ENCODE measurements at regions not wholly inside any gene's neighbourhood (a gene's known extent, or its start where the extent isn't known, plus 50 kb on each side); places are given as distances from the start of the nearest gene placed in this dataset.
A peak's percentile ranks its signal among the peaks of the same experiment; 100 is the strongest.
"Not testable (repeated sequence)": the region's sequence is repeated elsewhere in the genome, so short reads cannot be mapped to it uniquely, and the experiment has no call there.

- DNase-seq, result no peak
Observed at GRCh38 chr3:103203441-103203840, 768.6 kb downstream of the ZPLD1 start.

- DNase-seq, result no peak
Observed at GRCh38 chr3:103210583-103210982, 775.8 kb downstream of the ZPLD1 start.

GRCh38 chr3:103218146-103218545 is 783.3 kb downstream of the ZPLD1 start:
- no peak for DNase-seq

GRCh38 chr3:103218793-103219192 is 784.0 kb downstream of the ZPLD1 start:
- DNase-seq, result no peak

- DNase-seq, result no peak
Observed at GRCh38 chr3:103227651-103228050, 792.8 kb downstream of the ZPLD1 start.

- DNase-seq, result no peak
Observed at GRCh38 chr3:103247459-103247858, 812.6 kb downstream of the ZPLD1 start.

- not testable (repeated sequence) for DNase-seq
Observed at GRCh38 chr3:103254827-103255226, 820.0 kb downstream of the ZPLD1 start.

GRCh38 chr3:103269287-103269686 is 834.5 kb downstream of the ZPLD1 start:
- DNase-seq, result no peak

GRCh38 chr3:103271575-103271974 is 836.8 kb downstream of the ZPLD1 start:
- no peak for DNase-seq

- peak; percentile 39 for DNase-seq
Observed at GRCh38 chr3:103295974-103296570, 861.3 kb downstream of the ZPLD1 start.

GRCh38 chr3:103297502-103297901 is 862.7 kb downstream of the ZPLD1 start:
- DNase-seq, result not testable (repeated sequence)

GRCh38 chr3:103306104-103306503 is 871.3 kb downstream of the ZPLD1 start:
- DNase-seq, result no peak

- DNase-seq, result peak; percentile 8
Observed at GRCh38 chr3:103308921-103309320, 874.1 kb downstream of the ZPLD1 start.

GRCh38 chr3:103319912-103320311 is 885.1 kb downstream of the ZPLD1 start:
- DNase-seq, result no peak

GRCh38 chr3:103337179-103337845 is 902.5 kb downstream of the ZPLD1 start:
- DNase-seq, result peak; percentile 91

GRCh38 chr3:103341078-103341606 is 906.3 kb downstream of the ZPLD1 start:
- DNase-seq, result no peak

GRCh38 chr3:103342205-103342731 is 907.5 kb downstream of the ZPLD1 start:
- no peak for DNase-seq

GRCh38 chr3:103349760-103350159 is 914.9 kb downstream of the ZPLD1 start:
- no peak for DNase-seq

GRCh38 chr3:103365467-103365866 is 930.7 kb downstream of the ZPLD1 start:
- DNase-seq, result no peak

GRCh38 chr3:103367481-103367880 is 932.7 kb downstream of the ZPLD1 start:
- DNase-seq, result no peak

GRCh38 chr3:103371411-103371810 is 936.6 kb downstream of the ZPLD1 start:
- DNase-seq, result no peak

GRCh38 chr3:103372031-103372430 is 937.2 kb downstream of the ZPLD1 start:
- no peak for DNase-seq

- no peak for DNase-seq
Observed at GRCh38 chr3:103380391-103380790, 945.6 kb downstream of the ZPLD1 start.
